BJ (cell line): ENCODE measurements at regions not wholly inside any gene's neighbourhood (a gene's known extent, or its start where the extent isn't known, plus 50 kb on each side); places are given as distances from the start of the nearest gene placed in this dataset.

Source experiments
- CTCF ChIA-PET: fragments of 350-600 bp; formaldehyde crosslinking; extraction: SDS; loops from one replicate; lab custom pipeline; 2021; ENCODE audit warnings: antibody characterized with exemption, inconsistent platforms; lab: Yijun Ruan, JAX
- POLR2A ChIA-PET: fragments of 300-600 bp; sonication (Branson Sonifier 250); formaldehyde crosslinking; extraction: SDS; loops from one replicate; lab custom pipeline; 2021; ENCODE audit warnings: antibody characterized with exemption; lab: Charles Lee
- DNase-seq: peaks from one replicate; pipeline ENCODE4 v3.0.0-alpha.2; 2011; ENCODE audit warnings: low read depth
- H3K27me3 ChIP-seq: 2 replicates; pipeline ENCODE4 v1.6.0; 2011; ENCODE audit warnings: low read length; ENCODE audit not compliant: control insufficient read depth, insufficient read depth
- H3K36me3 ChIP-seq: 2 replicates; pipeline ENCODE4 v1.5.1; 2011; ENCODE audit warnings: low read length; ENCODE audit not compliant: control insufficient read depth, insufficient read depth
- H3K4me3 ChIP-seq: 2 replicates; pipeline ENCODE4 v1.5.1; 2011; ENCODE audit warnings: low read depth, mild to moderate bottlenecking, control low read depth, low read length
- TF ChIP-seq, protein P1 (sequence below): IDR thresholded peaks from 2 replicates; pipeline ENCODE4 v1.5.1; 2011; ENCODE audit warnings: low read depth, mild to moderate bottlenecking, control low read depth, inconsistent platforms, low read length, moderate library complexity; ENCODE audit not compliant: insufficient read depth

DNA sequence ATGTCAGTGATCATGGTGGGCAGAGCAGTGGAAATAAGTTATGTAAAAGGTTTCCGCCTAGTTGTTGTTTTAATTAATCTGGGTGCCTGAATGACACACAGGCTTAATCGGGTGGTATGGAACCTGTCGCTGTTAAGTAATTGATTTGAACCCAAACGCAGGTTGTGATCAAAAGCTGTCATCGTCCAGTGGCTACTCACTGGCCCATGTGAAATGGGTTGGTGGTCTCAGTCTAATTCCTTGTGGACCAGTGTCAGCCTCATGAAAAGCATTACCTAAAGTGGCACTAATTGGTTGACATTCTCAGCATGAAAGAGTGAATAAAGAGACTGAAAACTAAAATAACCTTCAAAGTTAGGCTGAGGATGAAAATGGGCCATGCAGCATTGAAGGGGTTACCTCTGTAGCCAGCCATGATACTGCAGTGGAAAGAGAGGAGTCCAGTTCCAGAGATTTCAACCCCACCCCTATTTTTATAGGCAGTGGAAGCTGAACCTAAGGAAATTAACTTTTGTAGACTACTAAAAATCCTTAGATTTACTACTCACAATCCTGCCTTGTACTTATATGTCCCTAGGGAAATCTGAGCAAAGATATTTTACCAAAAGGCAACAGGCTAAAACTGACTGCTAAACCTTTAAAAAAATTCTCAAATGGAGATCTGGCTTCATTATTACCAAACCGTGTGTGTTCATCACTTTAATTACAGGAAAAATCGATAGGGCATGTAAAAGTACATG lies 251.7 kb upstream of the TENM3 start:
- ChIA-PET CTCF (no interaction called here), POLR2A (no interaction called here)
- TF ChIP-seq, protein P1, sequence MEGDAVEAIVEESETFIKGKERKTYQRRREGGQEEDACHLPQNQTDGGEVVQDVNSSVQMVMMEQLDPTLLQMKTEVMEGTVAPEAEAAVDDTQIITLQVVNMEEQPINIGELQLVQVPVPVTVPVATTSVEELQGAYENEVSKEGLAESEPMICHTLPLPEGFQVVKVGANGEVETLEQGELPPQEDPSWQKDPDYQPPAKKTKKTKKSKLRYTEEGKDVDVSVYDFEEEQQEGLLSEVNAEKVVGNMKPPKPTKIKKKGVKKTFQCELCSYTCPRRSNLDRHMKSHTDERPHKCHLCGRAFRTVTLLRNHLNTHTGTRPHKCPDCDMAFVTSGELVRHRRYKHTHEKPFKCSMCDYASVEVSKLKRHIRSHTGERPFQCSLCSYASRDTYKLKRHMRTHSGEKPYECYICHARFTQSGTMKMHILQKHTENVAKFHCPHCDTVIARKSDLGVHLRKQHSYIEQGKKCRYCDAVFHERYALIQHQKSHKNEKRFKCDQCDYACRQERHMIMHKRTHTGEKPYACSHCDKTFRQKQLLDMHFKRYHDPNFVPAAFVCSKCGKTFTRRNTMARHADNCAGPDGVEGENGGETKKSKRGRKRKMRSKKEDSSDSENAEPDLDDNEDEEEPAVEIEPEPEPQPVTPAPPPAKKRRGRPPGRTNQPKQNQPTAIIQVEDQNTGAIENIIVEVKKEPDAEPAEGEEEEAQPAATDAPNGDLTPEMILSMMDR, result no peak
- Histone ChIP-seq H3K27me3 (no peaks in the 10 kb centered on the region; the same call in 1 of the 2 replicates), H3K36me3 (no peaks in the 10 kb centered on the region), H3K4me3 (no peak overlapping the region)
- DNase-seq, result no peak

DNA sequence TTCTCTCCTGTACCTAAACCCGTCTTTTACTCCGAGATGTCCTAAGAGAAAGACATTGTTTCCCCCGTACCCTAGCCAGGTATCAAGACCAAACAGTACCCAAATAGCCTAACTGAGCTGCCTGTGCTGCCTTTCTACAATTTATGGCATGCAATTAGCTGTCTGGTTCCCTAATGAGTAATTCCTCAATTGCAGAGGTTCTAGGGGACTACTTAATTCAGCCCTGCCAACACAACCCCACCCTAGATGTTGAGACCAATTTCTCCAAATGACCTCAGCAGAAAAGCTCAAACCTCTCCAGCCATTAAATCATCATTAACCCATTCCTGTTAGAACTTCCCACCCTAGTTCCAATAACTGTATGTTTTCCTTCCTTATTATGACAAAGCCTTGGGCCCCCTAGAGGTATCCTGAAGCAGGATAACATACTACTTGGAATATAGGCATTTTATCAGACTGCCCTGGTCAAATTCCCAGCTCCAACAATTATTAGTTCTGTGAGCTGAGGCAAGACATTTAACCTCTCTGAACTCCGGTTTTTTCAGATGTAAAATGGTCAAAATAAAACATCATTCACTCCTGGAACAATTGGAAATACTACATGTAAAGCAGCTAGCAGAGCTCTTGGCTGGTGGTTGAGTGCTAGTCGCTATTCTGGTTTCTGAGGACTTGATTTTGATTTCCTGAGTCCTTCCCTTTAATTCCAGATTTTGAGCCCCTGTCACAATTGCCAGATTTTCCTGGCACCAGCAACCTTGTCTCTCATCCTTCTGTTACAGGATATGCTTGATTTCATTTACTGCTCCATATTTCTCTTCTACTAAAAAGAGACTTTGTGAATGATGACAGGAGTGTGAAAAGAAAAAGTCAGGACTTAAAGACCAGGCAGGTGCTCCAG lies 244.6 kb upstream of the TENM3 start:
- Histone ChIP-seq H3K4me3 (no peak overlapping the region), H3K36me3 (no peaks in the 10 kb centered on the region), H3K27me3 (no peaks in the 10 kb centered on the region; the same call in 1 of the 2 replicates)
- POLR2A ChIA-PET, result no interaction called here
- TF ChIP-seq, protein P1, result peak; percentile 26; the same call in 1 of the 2 replicates
- CTCF ChIA-PET, result interaction anchor here (1.0 to 1.7 kb wide), 2 partner anchors 15 to 87 kb away, joined by 3 read pairs; no protein-coding TSS in a partner anchor
- DNase-seq, result no peak

DNA sequence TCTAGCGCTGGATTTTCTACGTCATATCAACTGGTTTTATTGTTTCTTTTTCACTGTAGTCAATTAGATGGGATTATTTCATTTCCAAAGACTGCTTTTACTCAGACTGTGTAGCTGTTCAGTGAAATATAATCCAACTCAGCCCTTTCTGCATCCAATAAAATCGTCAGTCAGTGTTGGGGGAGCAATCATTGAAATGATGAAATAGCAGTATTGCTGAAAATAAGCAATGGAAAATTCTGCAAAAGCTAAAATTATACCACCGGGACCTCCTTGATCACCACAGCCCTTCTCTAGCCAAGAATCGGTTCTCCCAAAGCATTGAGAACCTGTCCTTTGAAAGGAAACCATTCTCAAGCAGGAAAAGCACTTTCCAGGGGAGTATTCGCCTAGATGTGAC lies 243.1 kb upstream of the TENM3 start:
- TF ChIP-seq, protein P1, result no peak
- no peaks in the 10 kb centered on the region; the same call in 1 of the 2 replicates for H3K27me3 ChIP-seq
- CTCF ChIA-PET, result no interaction called here

DNA sequence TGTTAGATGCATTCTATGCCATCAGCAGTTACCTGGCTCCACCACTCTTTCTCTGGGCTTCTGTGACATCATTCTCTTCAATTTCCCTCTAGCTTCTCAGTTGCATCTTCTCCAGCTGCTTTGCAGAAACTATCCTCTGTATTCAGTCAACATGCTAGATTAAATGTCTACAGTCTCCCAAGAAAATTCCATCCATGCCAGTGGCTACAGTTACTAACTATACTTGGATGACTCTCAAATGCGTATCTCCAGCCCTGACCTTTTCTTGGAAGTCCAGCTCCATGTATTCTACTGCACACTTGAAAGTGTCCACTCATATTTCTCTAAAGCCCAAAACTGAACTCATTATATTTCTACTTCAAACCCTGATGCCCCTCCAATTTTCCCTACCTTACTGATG lies 232.3 kb upstream of the TENM3 start:
- POLR2A ChIA-PET, result no interaction called here
- TF ChIP-seq, protein P1, result no peak
- H3K27me3 ChIP-seq, result no peaks in the 10 kb centered on the region
- DNase-seq, result peak; percentile 11
- H3K36me3 ChIP-seq, result no peaks in the 10 kb centered on the region
- CTCF ChIA-PET, result no interaction called here
- no peak overlapping the region for H3K4me3 ChIP-seq

More for the DNA sequence above, 243.1 kb upstream of the TENM3 start:
- POLR2A ChIA-PET, result no interaction called here
- Histone ChIP-seq H3K36me3 (no peaks in the 10 kb centered on the region), H3K4me3 (no peak overlapping the region)
- no peak for DNase-seq

DNA sequence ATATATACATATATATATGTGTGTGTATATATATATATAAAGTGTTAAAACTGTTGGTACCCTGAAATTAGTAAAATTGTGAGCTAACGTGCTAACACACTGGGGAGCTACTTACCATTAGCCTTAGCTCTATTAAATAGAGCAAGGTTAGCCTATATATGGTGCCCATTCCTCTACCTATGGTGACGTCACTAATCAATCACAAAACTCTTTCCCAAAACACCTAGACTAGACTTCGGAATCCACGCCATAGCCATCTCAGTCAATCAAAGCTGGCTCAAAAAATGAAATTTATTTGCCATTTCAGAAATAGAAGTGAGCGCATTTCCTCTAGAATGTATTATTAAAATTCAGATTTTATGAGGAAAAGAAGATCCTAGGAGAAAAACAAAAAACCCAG lies 229.0 kb upstream of the TENM3 start:
- POLR2A ChIA-PET, result no interaction called here
- CTCF ChIA-PET, result interaction anchor here (1.3 kb wide), 1 partner anchor 16 kb away, joined by 3 read pairs; no protein-coding TSS in a partner anchor
- H3K4me3 ChIP-seq, result no peak overlapping the region
- no peaks in the 10 kb centered on the region for H3K36me3 ChIP-seq
- TF ChIP-seq, protein P1, result no peak
- H3K27me3 ChIP-seq, result no peaks in the 10 kb centered on the region
- DNase-seq, result no peak
